K562 (cell line): ENCODE measurements at regions not wholly inside any gene's neighbourhood (a gene's known extent, or its start where the extent isn't known, plus 50 kb on each side); places are given as distances from the start of the nearest gene placed in this dataset.

Experiments used
- DIDO1 ChIP-seq: fragments of 450-650 bp; IDR thresholded peaks from 2 replicates; pipeline ENCODE4 v1.6.1; 2016; ENCODE audit warnings: low read depth, missing biosample characterization, missing genetic modification characterization
- EZH2 ChIP-seq: IDR thresholded peaks from 2 replicates; pipeline ENCODE4 v1.6.1; 2012; ENCODE audit warnings: low read depth, mild to moderate bottlenecking, inconsistent platforms, low read length, borderline replicate concordance
- GTF2A2 ChIP-seq: IDR thresholded peaks from 2 replicates; pipeline ENCODE4 v1.6.1; 2016; ENCODE audit warnings: mild to moderate bottlenecking, missing genetic modification characterization, missing compliant biosample characterization
- NR1H2 ChIP-seq: sonication (generic); formaldehyde crosslinking; IDR thresholded peaks from 2 replicates; pipeline ENCODE4 v1.4.0; 2020; ENCODE audit warnings: mild to moderate bottlenecking, missing genetic modification reagents
- TCF3 ChIP-seq: sonication (generic); formaldehyde crosslinking; IDR thresholded peaks from 2 replicates; pipeline ENCODE4 v1.4.0; 2020; ENCODE audit warnings: mild to moderate bottlenecking, missing genetic modification reagents
- YBX1 ChIP-seq: fragments of 450-650 bp; IDR thresholded peaks from 2 replicates; pipeline ENCODE4 v1.7.1; 2016; ENCODE audit warnings: mild to moderate bottlenecking
- ZHX1 ChIP-seq: fragments of 150-350 bp; conservative IDR thresholded peaks from 2 replicates; pipeline ENCODE4 v1.6.1; 2014; ENCODE audit warnings: low read length
- TF ChIP-seq, protein P1 (sequence below): fragments of 450-650 bp; formaldehyde crosslinking; IDR thresholded peaks from 2 replicates; pipeline ENCODE4 v1.4.0; 2020; ENCODE audit warnings: mild to moderate bottlenecking, moderate library complexity

DNA sequence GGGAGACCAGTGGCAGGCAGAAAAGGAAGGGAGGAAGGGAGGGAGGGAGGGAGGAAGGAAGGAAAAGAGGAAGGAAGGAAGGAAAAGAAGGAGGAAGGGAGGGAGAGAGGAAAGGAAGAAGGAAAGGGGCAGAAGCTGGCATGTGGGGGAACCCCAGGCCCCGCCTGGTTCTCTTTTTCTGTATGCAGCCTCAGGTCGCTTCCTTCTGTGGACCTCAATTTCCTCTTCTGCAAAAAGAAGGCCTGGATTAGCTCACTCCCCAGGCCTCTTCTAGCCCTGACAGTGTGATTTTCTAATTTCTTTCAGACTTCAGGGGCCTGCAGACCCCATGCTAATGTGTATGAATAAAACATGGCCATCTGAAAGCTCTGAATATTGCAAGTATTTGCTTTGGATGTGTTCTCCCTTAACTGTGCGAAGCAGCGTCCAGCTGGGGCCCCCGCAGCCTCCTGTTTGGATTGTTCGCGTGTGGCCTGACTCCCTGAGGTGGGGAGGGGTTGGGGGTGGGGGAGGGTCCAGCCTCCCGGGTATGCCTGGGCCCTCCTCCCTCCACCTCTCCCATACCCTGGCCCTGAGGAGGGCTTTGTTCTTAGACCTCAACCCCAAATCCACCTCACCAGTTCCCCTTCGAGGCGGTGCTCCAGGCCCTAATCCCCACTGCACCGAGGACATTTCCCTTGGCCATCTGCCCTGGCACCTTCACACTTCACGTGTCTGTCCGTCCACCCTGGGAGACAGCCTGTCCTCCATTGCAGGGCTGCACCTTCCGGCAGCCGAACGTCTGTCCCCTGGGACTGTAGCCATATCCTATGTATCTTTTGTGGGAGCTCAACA lies 199.9 kb upstream of the ATP6AP2 start:
- TF ChIP-seq ZHX1 (no peak), GTF2A2 (tag) (no peak), YBX1 (no peak), NR1H2 (CRISPR knock-in tag) (no peak), DIDO1 (tag) (no peak), TCF3 (CRISPR knock-in tag) (no peak), EZH2 (no peak)
- TF ChIP-seq, protein P1, sequence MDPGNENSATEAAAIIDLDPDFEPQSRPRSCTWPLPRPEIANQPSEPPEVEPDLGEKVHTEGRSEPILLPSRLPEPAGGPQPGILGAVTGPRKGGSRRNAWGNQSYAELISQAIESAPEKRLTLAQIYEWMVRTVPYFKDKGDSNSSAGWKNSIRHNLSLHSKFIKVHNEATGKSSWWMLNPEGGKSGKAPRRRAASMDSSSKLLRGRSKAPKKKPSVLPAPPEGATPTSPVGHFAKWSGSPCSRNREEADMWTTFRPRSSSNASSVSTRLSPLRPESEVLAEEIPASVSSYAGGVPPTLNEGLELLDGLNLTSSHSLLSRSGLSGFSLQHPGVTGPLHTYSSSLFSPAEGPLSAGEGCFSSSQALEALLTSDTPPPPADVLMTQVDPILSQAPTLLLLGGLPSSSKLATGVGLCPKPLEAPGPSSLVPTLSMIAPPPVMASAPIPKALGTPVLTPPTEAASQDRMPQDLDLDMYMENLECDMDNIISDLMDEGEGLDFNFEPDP (CRISPR knock-in tag), result no peak
